ENCODE measurements at regions not wholly inside any gene's neighbourhood (a gene's known extent, or its start where the extent isn't known, plus 50 kb on each side); places are given as distances from the start of the nearest gene placed in this dataset.

- TF ChIP-seq CTCF (IDR thresholded peaks at IDR 0.05) (no peak), POLR2A (IDR thresholded peaks at IDR 0.05) (no peak), POLR2AphosphoS5 (IDR thresholded peaks at IDR 0.05) (no peak)
Observed at GRCh38 chr10:108848046-108848445, 1075.3 kb downstream of the XPNPEP1 start.

All from upper lobe of left lung (tissue), 4 donors.